ENCODE measurements at regions not wholly inside any gene's neighbourhood (a gene's known extent, or its start where the extent isn't known, plus 50 kb on each side); places are given as distances from the start of the nearest gene placed in this dataset.

DNA sequence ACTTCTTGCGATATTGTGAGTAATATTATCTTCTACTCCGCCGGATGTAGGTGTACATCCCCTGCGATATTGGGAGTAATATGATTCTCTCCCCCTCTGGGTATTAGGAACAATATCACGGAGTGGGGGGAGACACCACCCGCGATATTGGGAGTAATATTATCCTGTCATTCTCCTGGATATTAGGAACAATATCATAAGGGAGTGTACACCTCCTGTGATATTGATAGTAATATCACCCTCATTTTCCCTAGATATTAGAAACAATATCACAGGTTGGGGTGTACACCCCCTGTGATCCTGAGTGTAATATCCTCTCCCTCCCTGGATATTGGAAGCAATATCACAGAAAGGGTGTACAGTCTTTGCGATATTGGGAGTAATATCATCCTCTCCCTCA lies 64.3 kb upstream of the CEACAM21 start:
- BruUV-seq (replicated peaks): no TSS peak
- CTCF ChIA-PET (ENCODE audit: low intra/inter-chr PET ratio, low total read pairs): no interaction called here
- intact Hi-C loops (cut with micrococcal nuclease; ENCODE audit: unreplicated experiment) (no loop called here), in situ Hi-C loops (cut with HindIII; ENCODE audit: extremely low pct_ligation_motif_present, low pct_unique_long_range_greater_than_20kb) (no loop called here)
- Histone ChIP-seq H3K9me3 (ENCODE audit: low read length) (no peaks in the 10 kb centered on the region), H3K4me3 (replicated peaks in 1 of 3; ENCODE audit: insufficient read depth in 1 of 3, low read depth in 2 of 3, low read length in 3 of 3) (no peak overlapping the region), H3K36me3 (replicated peaks in 1 of 2; ENCODE audit: control insufficient read depth in 1 of 2, insufficient read depth in 2 of 2, low read length in 2 of 2) (no peaks in the 10 kb centered on the region), H2AFZ (ENCODE audit: low read length) (no peak overlapping the region), H3K27me3 (ENCODE audit: control insufficient read depth in 1 of 2, insufficient read depth in 2 of 2, low read length in 2 of 2) (peaks cover 0 to 24% of the 10 kb centered on the region in 2 experiments; a peak in 3 of 5 replicates), H3K9ac (ENCODE audit: insufficient read depth, low read depth, low read length) (no peak overlapping the region), H3K27ac (ENCODE audit: extremely low read length, insufficient read depth, low read length) (no peak overlapping the region), H4K20me1 (ENCODE audit: insufficient read depth, low read length) (no peaks in the 10 kb centered on the region), H3K4me2 (ENCODE audit: low read depth, low read length) (no peak overlapping the region), H3K4me1 (ENCODE audit: insufficient read depth, low read length) (peaks cover 10% of the 10 kb centered on the region), H3K79me2 (ENCODE audit: insufficient read depth, low read length) (no peaks in the 10 kb centered on the region)
- 44% methylated on average over 8 of the region's 8 CpGs for WGBS (ENCODE audit: low lambda C conversion rate)
- DNase-seq (ENCODE audit: low spot score): no peak
- POLR2A ChIA-PET: no interaction called here
- ATAC-seq: no peak
- TF ChIP-seq STAG1 (CRISPR knock-in tag; IDR thresholded peaks at IDR 0.05): no peak
- TF ChIP-seq ZNF160 (CRISPR knock-in tag; IDR thresholded peaks at IDR 0.05): no peak
- no peak for TF ChIP-seq POLR2G (IDR thresholded peaks at IDR 0.05; ENCODE audit: low read depth, low read length)
- TF ChIP-seq, protein P1, sequence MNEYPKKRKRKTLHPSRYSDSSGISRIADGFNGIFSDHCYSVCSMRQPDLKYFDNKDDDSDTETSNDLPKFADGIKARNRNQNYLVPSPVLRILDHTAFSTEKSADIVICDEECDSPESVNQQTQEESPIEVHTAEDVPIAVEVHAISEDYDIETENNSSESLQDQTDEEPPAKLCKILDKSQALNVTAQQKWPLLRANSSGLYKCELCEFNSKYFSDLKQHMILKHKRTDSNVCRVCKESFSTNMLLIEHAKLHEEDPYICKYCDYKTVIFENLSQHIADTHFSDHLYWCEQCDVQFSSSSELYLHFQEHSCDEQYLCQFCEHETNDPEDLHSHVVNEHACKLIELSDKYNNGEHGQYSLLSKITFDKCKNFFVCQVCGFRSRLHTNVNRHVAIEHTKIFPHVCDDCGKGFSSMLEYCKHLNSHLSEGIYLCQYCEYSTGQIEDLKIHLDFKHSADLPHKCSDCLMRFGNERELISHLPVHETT (CRISPR knock-in tag; conservative IDR thresholded peaks at IDR 0.05): no peak
- TF ChIP-seq NONO (IDR thresholded peaks at IDR 0.05): no peak
- no peak for TF ChIP-seq NONO (CRISPR knock-in tag; conservative IDR thresholded peaks at IDR 0.05)
- no peak for TF ChIP-seq ZNF550 (CRISPR knock-in tag; IDR thresholded peaks at IDR 0.05; ENCODE audit: borderline replicate concordance)
- no peak for TF ChIP-seq PHF21A (CRISPR knock-in tag; IDR thresholded peaks at IDR 0.05)
- TF ChIP-seq ZNF644 (CRISPR knock-in tag; IDR thresholded peaks at IDR 0.05; ENCODE audit: low read depth): no peak
- TF ChIP-seq, protein P2, sequence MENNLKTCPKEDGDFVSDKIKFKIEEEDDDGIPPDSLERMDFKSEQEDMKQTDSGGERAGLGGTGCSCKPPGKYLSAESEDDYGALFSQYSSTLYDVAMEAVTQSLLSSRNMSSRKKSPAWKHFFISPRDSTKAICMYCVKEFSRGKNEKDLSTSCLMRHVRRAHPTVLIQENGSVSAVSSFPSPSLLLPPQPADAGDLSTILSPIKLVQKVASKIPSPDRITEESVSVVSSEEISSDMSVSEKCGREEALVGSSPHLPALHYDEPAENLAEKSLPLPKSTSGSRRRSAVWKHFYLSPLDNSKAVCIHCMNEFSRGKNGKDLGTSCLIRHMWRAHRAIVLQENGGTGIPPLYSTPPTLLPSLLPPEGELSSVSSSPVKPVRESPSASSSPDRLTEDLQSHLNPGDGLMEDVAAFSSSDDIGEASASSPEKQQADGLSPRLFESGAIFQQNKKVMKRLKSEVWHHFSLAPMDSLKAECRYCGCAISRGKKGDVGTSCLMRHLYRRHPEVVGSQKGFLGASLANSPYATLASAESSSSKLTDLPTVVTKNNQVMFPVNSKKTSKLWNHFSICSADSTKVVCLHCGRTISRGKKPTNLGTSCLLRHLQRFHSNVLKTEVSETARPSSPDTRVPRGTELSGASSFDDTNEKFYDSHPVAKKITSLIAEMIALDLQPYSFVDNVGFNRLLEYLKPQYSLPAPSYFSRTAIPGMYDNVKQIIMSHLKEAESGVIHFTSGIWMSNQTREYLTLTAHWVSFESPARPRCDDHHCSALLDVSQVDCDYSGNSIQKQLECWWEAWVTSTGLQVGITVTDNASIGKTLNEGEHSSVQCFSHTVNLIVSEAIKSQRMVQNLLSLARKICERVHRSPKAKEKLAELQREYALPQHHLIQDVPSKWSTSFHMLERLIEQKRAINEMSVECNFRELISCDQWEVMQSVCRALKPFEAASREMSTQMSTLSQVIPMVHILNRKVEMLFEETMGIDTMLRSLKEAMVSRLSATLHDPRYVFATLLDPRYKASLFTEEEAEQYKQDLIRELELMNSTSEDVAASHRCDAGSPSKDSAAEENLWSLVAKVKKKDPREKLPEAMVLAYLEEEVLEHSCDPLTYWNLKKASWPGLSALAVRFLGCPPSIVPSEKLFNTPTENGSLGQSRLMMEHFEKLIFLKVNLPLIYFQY (CRISPR knock-in tag; IDR thresholded peaks at IDR 0.05; ENCODE audit: borderline replicate concordance): no peak
- no peak for TF ChIP-seq ERF (CRISPR knock-in tag; IDR thresholded peaks at IDR 0.05)
- TF ChIP-seq SOX5 (CRISPR knock-in tag; IDR thresholded peaks at IDR 0.05; ENCODE audit: borderline replicate concordance): no peak
- TF ChIP-seq ZFP90 (CRISPR knock-in tag; IDR thresholded peaks at IDR 0.05; ENCODE audit: borderline replicate concordance): no peak
- TF ChIP-seq NFATC3 (CRISPR knock-in tag; IDR thresholded peaks at IDR 0.05): no peak
- TF ChIP-seq KAT7 (CRISPR knock-in tag; IDR thresholded peaks at IDR 0.05; ENCODE audit: borderline replicate concordance): no peak
- no peak for FAIRE-seq
